GM18498 (cell line): ENCODE measurements at regions not wholly inside any gene's neighbourhood (a gene's known extent, or its start where the extent isn't known, plus 50 kb on each side); places are given as distances from the start of the nearest gene placed in this dataset.
"Not testable (repeated sequence)": the region's sequence is repeated elsewhere in the genome, so short reads cannot be mapped to it uniquely, and the experiment has no call there.

Experiments
- ATAC-seq: cut with Tn5 transposase; IDR thresholded peaks from one replicate; pipeline ENCODE4 v1.9.1; 2021; ENCODE audit warnings: mild to moderate bottlenecking, moderate library complexity; ENCODE audit not compliant: unreplicated experiment

- peak; percentile 70 for ATAC-seq
Measured at GRCh38 chr7:3094701-3095445, 51.2 kb upstream of the CARD11 start.

- no peak for ATAC-seq
Measured at GRCh38 chr7:3097734-3098133, 54.1 kb upstream of the CARD11 start.

- no peak for ATAC-seq
Measured at GRCh38 chr7:3102159-3102558, 58.5 kb upstream of the CARD11 start.

GRCh38 chr7:3103614-3104398 is 60.1 kb upstream of the CARD11 start:
- no peak for ATAC-seq

GRCh38 chr7:3105856-3106255 is 62.2 kb upstream of the CARD11 start:
- no peak for ATAC-seq

- no peak for ATAC-seq
Measured at GRCh38 chr7:3106361-3106826, 62.7 kb upstream of the CARD11 start.

GRCh38 chr7:3107228-3107763 is 63.6 kb upstream of the CARD11 start:
- no peak for ATAC-seq

GRCh38 chr7:3107889-3108570 is 64.4 kb upstream of the CARD11 start:
- no peak for ATAC-seq

- no peak for ATAC-seq
Measured at GRCh38 chr7:3109311-3109915, 65.7 kb upstream of the CARD11 start.

GRCh38 chr7:3112479-3113134 is 68.9 kb upstream of the CARD11 start:
- ATAC-seq, result no peak

- no peak for ATAC-seq
Measured at GRCh38 chr7:3114917-3115316, 71.2 kb upstream of the CARD11 start.

GRCh38 chr7:3117081-3117480 is 73.4 kb upstream of the CARD11 start:
- ATAC-seq, result no peak

- no peak for ATAC-seq
Measured at GRCh38 chr7:3117488-3118231, 74.0 kb upstream of the CARD11 start.

- ATAC-seq, result not testable (repeated sequence)
Measured at GRCh38 chr7:3119352-3119927, 75.8 kb upstream of the CARD11 start.

- no peak for ATAC-seq
Measured at GRCh38 chr7:3119963-3120362, 76.3 kb upstream of the CARD11 start.

- ATAC-seq, result no peak
Measured at GRCh38 chr7:3120513-3120912, 76.8 kb upstream of the CARD11 start.

GRCh38 chr7:3128857-3129490 is 85.3 kb upstream of the CARD11 start:
- ATAC-seq, result no peak

GRCh38 chr7:3133811-3134385 is 90.2 kb upstream of the CARD11 start:
- no peak for ATAC-seq

- ATAC-seq, result no peak
Measured at GRCh38 chr7:3134745-3135144, 91.1 kb upstream of the CARD11 start.
